DMS79 treated with DMSO at 0.1 percent for 48 hours (cell line): ENCODE measurements at regions not wholly inside any gene's neighbourhood (a gene's known extent, or its start where the extent isn't known, plus 50 kb on each side); places are given as distances from the start of the nearest gene placed in this dataset.
"Not testable (repeated sequence)": the region's sequence is repeated elsewhere in the genome, so short reads cannot be mapped to it uniquely, and the experiment has no call there.

Source experiments
- DNase-seq: peaks from one replicate; lab custom pipeline; 2025; lab: John Stamatoyannopoulos, UW

GRCh38 chr3:159271799-159272512 lies 470.1 kb downstream of the MFSD1 start:
- DNase-seq: no peak

GRCh38 chr3:159273070-159273469 lies 471.2 kb downstream of the MFSD1 start:
- no peak for DNase-seq

- DNase-seq: no peak
Observed at GRCh38 chr3:159273608-159274007, 471.8 kb downstream of the MFSD1 start.

GRCh38 chr3:159275741-159276140 lies 473.9 kb downstream of the MFSD1 start:
- DNase-seq: no peak

GRCh38 chr3:159277814-159278213 lies 476.0 kb downstream of the MFSD1 start:
- no peak for DNase-seq

GRCh38 chr3:159280386-159281191 lies 478.7 kb downstream of the MFSD1 start:
- peak; percentile 95 for DNase-seq

GRCh38 chr3:159293493-159293892 lies 491.6 kb downstream of the MFSD1 start:
- no peak for DNase-seq

GRCh38 chr3:159301961-159302360 lies 500.1 kb downstream of the MFSD1 start:
- no peak for DNase-seq

GRCh38 chr3:159305017-159305416 lies 503.2 kb downstream of the MFSD1 start:
- DNase-seq: no peak

GRCh38 chr3:159316706-159317105 lies 514.9 kb downstream of the MFSD1 start:
- not testable (repeated sequence) for DNase-seq

GRCh38 chr3:159319156-159319555 lies 517.3 kb downstream of the MFSD1 start:
- DNase-seq: no peak

- no peak for DNase-seq
Observed at GRCh38 chr3:159322322-159322939, 520.6 kb downstream of the MFSD1 start.

- no peak for DNase-seq
Observed at GRCh38 chr3:159323848-159324247, 522.0 kb downstream of the MFSD1 start.

- no peak for DNase-seq
Observed at GRCh38 chr3:159326998-159327397, 525.1 kb downstream of the MFSD1 start.

GRCh38 chr3:159332535-159333099 lies 530.8 kb downstream of the MFSD1 start:
- no peak for DNase-seq

- DNase-seq: no peak
Observed at GRCh38 chr3:159339131-159339530, 537.3 kb downstream of the MFSD1 start.

- DNase-seq: peak; percentile 9
Observed at GRCh38 chr3:159340877-159341500, 539.1 kb downstream of the MFSD1 start.

- DNase-seq: no peak
Observed at GRCh38 chr3:159346271-159346903, 544.5 kb downstream of the MFSD1 start.

GRCh38 chr3:159348431-159348830 lies 546.6 kb downstream of the MFSD1 start:
- no peak for DNase-seq

GRCh38 chr3:159356606-159357005 lies 554.8 kb downstream of the MFSD1 start:
- no peak for DNase-seq

- DNase-seq: no peak
Observed at GRCh38 chr3:159364511-159364910, 562.7 kb downstream of the MFSD1 start.

- DNase-seq: no peak
Observed at GRCh38 chr3:159366476-159366875, 564.6 kb downstream of the MFSD1 start.
